ENCODE measurements at regions not wholly inside any gene's neighbourhood (a gene's known extent, or its start where the extent isn't known, plus 50 kb on each side); places are given as distances from the start of the nearest gene placed in this dataset.

DNA sequence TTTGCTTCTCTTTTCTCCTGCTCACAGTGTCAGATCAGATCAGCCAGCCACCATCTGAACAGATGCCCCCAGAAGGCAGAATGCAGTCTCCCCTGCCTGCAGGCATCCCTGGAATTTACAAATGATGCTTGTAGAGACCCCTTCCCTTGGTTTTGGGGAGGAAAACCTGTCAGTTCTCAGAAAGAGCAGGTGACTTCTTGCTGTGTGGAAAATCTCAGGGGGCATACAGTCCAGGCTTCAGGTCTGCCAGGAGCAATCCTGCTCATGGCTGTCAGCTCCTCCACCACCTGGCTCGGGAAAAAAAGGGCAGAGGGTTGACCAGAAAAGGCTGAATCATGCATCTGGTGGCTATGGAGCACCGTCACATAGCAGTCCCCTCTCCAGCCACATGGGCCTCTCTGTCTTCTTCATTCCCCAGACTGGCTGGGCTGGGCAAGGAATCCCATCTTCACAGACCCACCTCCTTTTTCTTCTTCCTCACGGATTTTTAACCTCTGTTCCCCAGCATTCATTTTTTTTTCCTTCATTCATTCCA is 107.0 kb downstream of the KCNF1 start:
- TF ChIP-seq, protein P1, sequence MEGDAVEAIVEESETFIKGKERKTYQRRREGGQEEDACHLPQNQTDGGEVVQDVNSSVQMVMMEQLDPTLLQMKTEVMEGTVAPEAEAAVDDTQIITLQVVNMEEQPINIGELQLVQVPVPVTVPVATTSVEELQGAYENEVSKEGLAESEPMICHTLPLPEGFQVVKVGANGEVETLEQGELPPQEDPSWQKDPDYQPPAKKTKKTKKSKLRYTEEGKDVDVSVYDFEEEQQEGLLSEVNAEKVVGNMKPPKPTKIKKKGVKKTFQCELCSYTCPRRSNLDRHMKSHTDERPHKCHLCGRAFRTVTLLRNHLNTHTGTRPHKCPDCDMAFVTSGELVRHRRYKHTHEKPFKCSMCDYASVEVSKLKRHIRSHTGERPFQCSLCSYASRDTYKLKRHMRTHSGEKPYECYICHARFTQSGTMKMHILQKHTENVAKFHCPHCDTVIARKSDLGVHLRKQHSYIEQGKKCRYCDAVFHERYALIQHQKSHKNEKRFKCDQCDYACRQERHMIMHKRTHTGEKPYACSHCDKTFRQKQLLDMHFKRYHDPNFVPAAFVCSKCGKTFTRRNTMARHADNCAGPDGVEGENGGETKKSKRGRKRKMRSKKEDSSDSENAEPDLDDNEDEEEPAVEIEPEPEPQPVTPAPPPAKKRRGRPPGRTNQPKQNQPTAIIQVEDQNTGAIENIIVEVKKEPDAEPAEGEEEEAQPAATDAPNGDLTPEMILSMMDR (IDR thresholded peaks at IDR 0.05) = no peak
- no peak for TF ChIP-seq POLR2A (IDR thresholded peaks at IDR 0.05)

Data from adrenal gland (tissue), 5 donors.